Activated CD4-positive, CD25-positive, alpha-beta regulatory T cell (primary cell): ENCODE measurements at regions not wholly inside any gene's neighbourhood (a gene's known extent, or its start where the extent isn't known, plus 50 kb on each side); places are given as distances from the start of the nearest gene placed in this dataset.

Experiments used
- DNase-seq, 4 experiments: peaks; one replicate each; lab custom pipeline; 2025; lab: John Stamatoyannopoulos, UW

GRCh38 chr3:15952543-15953175 is 154.9 kb upstream of the ANKRD28 start:
- no peak for DNase-seq

- DNase-seq = no peak
Measured at GRCh38 chr3:15953841-15954240, 156.1 kb upstream of the ANKRD28 start.

- DNase-seq = no peak
Measured at GRCh38 chr3:15955968-15956367, 158.2 kb upstream of the ANKRD28 start.

- no peak for DNase-seq
Measured at GRCh38 chr3:15958692-15959433, 161.1 kb upstream of the ANKRD28 start.

GRCh38 chr3:15959434-15959811 is 161.6 kb upstream of the ANKRD28 start:
- no peak for DNase-seq

- DNase-seq = no peak
Measured at GRCh38 chr3:15964605-15965442, 167.0 kb upstream of the ANKRD28 start.

GRCh38 chr3:15967577-15967976 is 169.8 kb upstream of the ANKRD28 start:
- DNase-seq = no peak

- DNase-seq = no peak
Measured at GRCh38 chr3:15969874-15970640, 172.3 kb upstream of the ANKRD28 start.

- no peak for DNase-seq
Measured at GRCh38 chr3:15973414-15973813, 175.6 kb upstream of the ANKRD28 start.

GRCh38 chr3:15973940-15974339 is 176.2 kb upstream of the ANKRD28 start:
- DNase-seq = no peak

- no peak for DNase-seq
Measured at GRCh38 chr3:15974647-15975046, 176.9 kb upstream of the ANKRD28 start.

- no peak for DNase-seq
Measured at GRCh38 chr3:15976524-15976923, 178.7 kb upstream of the ANKRD28 start.

- no peak for DNase-seq
Measured at GRCh38 chr3:15977090-15977489, 179.3 kb upstream of the ANKRD28 start.

- no peak for DNase-seq
Measured at GRCh38 chr3:15977598-15978232, 179.9 kb upstream of the ANKRD28 start.

GRCh38 chr3:15978801-15979200 is 181.0 kb upstream of the ANKRD28 start:
- no peak for DNase-seq

- DNase-seq = no peak
Measured at GRCh38 chr3:15979495-15979894, 181.7 kb upstream of the ANKRD28 start.

GRCh38 chr3:15979900-15980299 is 182.1 kb upstream of the ANKRD28 start:
- DNase-seq = no peak

- DNase-seq = no peak
Measured at GRCh38 chr3:15982243-15982642, 184.5 kb upstream of the ANKRD28 start.

GRCh38 chr3:15982667-15983196 is 185.0 kb upstream of the ANKRD28 start:
- DNase-seq = no peak

- DNase-seq = no peak
Measured at GRCh38 chr3:15983232-15983631, 185.5 kb upstream of the ANKRD28 start.

GRCh38 chr3:15983693-15984092 is 185.9 kb upstream of the ANKRD28 start:
- DNase-seq = no peak
